DMS153 treated with DMSO at 0.1 percent for 48 hours (cell line): ENCODE measurements at regions not wholly inside any gene's neighbourhood (a gene's known extent, or its start where the extent isn't known, plus 50 kb on each side); places are given as distances from the start of the nearest gene placed in this dataset.

Experiments used
- DNase-seq: peaks from one replicate; lab custom pipeline; 2025; ENCODE audit not compliant: unreplicated experiment; lab: John Stamatoyannopoulos, UW

DNA sequence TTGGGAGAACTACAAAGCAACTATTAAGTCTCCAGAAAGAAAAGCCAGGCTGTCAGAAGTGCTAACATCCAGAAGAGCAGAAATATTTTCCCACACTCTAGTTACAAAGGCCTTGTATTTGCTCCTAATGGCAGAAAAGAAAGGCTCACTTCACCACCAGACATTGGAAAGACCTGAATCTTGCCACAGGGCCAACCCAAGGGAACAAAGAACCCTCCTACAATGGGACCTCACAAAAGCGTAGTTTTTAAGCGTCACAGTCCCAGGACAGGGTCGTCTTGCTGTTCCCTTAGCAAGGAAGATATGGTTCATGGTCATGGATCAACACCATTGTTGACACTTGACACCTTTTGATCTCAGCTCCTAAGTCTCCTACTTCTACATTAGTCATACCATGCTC is 119.1 kb downstream of the RPS29 start:
- DNase-seq, result no peak

DNA sequence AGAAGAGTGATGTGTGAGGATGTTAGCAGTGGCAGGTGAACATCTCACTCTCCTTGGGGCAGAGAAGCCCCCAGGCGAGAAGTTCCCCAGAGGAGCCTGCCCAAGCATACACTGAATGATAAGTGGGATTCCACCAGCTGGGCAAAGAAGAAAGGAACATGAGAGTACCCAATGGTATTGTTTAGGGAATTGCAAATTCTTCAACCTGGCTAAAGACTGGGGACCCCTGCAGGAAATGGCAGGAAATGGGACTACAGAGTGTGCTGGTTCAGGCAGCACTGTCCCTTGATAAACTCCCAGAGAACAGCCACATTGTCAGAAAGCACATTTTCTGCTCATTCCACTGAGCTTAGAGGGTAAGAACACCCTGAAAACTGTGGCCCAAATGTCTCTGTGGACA is 121.3 kb downstream of the RPS29 start:
- no peak for DNase-seq

DNA sequence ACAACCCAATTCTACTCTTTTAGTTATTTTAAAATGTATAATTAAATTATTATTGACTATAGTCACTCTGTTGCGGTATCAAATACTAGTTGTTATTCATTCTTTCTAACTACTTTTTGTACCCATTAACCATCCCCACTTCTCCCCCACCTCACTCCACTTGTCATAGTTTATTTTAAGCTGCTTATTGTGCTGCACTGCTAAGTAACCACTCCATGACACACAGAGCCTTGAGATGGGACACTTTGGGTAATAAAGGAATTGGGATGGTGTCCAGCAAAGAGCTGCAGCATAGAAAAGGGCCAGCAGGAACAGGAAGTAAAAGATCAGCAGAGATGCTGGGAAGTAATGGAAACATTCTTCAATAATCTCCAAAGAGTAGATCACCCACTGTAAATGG is 123.0 kb downstream of the RPS29 start:
- DNase-seq, result no peak

DNA sequence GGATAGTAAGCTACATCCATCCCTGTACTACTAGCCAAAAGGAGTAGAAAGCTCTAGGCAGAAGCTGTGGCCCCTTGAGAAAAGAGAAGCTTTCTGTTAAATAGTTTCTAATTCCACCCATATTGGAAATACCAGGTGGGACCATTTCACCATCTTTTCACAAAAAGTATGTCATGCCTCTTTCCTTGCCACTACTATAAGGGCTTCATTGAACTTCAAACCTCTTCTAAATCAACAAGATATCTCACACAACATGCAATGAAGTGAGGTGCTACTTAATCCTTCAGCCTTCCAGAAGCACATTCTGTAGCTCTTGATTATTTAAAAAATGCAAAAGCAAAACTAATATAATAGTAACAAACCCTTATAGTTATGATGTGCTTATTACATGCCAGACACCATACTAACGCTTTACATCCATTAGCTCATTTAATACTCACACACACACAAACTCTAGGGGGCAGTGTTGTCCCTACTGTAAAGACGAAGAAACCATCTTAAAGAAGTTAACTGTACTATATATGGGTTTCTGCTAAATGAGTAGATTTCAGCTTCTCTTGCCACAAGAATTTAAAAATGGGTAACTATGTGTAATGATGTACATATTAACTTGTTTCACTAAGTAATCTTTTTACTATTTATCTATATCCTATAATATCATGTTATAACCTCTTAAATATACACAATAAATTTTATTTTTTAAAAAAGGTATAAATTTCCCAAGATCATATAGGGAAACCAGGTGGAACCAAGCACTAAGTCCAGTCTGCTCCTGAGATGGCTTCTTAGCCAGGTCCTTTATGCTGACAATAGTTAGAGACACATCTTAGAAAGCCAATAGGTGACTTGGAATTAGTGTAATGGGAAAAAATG is 124.4 kb downstream of the RPS29 start:
- peak; percentile 45 for DNase-seq

DNA sequence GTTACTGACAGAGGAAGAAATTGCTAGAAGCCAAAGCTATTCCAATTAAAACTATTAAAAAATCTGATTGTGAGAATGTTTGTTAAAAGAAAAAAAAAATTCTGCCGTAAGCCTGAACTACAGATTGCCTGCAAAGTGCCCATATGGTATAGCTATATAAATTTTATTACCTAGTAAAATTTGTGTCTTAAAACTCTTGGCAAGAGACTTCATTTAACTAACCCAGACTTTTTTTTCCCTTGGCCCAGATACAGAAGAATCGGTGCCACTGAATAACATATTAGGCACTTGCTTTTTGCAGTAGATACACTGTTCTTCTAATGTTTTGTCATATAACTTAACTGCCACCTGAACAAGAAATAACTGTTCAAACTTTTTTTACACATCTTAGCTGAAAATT is 125.5 kb downstream of the RPS29 start:
- DNase-seq, result no peak

DNA sequence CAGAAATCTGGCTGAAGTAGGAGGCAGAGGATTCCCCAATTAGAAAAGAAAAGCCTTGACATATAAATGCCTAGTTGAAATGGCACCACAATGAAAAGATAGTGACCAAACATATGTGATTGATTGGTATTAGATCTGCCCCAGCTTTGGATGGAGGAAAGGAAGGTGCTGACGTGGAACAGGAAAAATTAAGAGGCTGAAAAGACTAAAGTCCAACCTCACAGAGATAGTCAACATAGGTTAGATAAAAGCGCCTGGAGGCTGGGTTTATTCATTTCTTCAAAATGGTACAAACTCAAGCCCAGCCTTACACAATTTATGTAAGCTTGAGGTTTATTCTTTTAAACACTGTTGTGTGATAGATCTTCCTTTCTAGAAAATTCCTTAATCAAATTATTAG is 129.6 kb downstream of the RPS29 start:
- no peak for DNase-seq

DNA sequence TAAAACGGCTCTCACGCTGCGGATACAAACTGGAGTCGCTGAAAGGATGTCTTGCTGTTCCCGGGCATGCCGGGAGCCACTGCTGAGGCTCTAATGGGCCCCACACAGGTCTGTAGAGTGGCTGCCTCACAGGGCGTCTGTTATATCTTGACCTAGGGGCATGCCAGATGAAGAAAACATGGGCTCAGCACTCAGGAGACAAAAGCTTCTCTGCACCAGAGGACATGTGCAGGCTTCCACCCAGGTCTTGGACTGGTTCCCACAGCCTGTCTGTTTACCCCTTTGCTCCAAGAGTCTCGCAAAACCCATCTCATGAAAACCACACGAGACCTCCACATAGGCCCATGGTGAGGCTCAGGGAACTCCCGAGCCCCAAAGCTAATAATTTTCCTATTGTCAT is 134.2 kb downstream of the RPS29 start:
- no peak for DNase-seq

DNA sequence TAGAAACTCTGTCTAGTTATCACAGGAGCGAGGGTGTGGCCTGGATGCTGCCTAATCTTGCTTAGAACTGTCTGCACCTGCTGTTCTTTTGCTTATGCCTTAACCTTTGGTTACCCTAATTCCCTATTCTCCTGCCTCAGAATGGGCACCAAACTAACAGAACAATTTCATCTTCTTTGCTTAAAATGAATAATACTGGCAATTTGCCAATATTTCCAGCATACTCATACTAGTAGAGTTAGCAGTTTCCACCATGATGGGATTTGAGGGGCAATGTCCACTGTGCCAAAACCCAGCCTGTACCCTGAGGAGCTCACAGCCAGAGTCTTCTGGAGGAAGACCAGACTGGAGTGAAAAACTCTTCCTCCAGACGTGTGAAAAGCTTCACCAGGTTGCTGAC is 136.4 kb downstream of the RPS29 start:
- DNase-seq, result no peak

DNA sequence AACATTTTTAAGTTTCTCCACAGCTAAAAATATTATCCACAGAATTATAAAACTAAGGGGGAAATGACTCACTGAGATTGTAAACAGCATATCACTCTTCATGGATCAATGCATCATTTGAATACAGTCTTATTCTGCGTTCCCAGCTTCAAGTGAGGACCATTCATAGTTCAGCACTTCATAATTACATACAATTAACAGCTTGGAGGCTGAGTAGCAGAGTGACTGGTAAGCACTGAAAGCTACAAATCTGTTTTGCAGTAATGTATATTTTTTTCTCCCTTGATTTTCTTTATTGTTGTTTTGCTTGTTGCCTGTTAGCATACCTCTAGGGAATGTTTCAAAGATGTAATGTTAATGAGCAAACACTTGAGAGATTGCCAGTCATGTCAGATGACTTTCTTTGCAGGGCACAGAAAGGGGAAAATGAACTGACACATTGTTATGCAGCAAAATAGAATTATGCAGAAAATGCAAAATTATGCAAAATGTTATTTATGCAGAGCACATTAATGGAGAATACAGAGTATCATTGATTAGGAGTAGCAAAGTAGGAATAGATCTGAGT is 138.6 kb downstream of the RPS29 start:
- no peak for DNase-seq

DNA sequence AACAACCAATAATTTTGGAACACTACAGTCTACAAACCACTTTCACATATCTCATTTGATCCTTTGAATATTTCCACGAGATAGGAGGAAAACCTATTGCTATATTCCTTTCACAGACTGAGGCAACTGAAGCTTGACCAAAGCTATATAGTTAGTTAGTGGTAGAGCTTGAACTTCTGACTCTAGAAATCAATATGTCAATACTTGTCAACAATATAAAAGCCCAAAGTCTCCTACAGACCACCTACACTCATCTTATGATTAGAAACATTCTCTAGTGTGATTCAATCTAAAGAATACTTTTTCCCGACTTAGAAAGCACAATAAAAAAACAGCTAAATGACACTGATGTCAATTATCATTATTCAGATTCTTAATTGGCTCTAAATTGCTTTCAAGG is 139.4 kb downstream of the RPS29 start:
- no peak for DNase-seq

DNA sequence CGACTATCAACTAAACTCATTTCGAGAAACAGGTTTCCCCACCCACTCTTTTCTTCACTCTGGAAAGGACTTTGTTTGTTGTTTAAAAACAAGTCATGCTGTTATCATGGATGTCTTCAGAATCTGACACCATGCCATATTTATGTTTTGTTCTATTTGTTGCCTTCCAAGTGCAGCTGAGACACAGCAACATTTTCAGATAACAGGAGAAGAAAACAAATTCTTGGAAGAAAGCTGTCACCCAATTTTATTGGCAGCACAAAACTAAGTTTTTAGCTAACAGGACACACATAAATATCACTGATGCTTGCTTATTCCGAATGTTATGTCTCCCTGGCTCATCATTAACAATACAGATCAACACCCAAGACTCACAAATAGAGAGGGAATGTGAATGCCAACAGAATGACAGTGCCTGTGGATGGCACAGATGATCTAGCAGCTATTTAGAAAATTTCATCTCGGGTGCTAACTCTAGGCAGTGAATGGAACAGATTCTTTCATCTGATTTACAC is 147.9 kb downstream of the RPS29 start:
- DNase-seq, result no peak

DNA sequence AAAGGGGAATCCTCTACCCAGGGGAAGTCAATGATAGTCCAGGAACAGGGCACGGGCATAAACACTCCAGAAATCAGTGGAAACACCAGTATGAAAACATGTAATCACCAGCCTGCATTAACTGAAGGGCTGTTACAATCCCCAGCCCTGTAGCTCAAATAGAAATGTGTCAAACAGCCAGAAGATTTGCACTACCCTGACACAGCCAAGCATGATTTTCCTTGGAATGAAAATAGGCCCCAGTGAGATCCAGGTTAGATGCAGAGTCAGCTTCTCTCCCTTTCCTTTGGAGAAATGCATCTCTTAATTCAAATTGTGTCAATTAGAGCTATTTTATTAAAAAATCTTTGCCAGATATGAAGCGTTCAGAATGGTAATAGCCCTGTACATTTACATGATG is 158.1 kb downstream of the RPS29 start:
- no peak for DNase-seq

DNA sequence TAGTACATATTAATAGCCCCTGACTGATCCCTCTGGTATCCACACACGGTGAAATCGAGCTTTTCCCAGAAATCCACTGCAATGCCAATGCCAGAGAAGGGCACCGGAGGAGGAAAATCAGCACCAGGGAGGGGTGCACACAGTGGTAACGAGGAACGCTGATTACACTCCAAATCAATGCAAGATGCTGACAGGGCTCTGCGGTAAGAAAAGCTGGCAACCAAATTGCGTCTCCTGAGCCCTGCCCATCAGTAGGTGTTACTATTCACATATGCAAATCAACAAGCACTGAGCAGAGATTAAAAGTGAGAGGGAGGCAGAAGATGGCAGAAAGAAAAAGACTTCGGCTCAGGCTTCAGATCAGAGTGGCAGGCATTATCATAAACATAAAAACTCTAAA is 159.1 kb downstream of the RPS29 start:
- DNase-seq, result no peak

DNA sequence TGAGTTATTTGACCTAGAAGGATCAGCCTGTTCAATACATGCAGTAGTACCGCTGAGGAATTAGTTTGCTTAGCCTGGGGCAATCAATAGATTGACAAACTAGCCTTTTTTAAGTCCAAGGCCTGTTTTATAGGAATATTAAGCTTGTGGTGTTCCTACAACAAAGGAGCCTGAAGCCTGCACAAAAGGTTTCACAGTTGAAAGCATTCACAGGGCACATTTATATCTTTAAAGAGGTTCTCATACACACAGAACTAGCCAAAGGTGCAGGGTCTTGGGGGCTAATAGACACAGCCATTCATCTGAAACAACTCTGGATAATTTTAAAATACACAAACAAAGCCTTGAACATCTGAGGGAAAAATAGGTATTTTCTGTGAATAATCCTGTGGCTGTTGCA is 160.3 kb downstream of the RPS29 start:
- no peak for DNase-seq

DNA sequence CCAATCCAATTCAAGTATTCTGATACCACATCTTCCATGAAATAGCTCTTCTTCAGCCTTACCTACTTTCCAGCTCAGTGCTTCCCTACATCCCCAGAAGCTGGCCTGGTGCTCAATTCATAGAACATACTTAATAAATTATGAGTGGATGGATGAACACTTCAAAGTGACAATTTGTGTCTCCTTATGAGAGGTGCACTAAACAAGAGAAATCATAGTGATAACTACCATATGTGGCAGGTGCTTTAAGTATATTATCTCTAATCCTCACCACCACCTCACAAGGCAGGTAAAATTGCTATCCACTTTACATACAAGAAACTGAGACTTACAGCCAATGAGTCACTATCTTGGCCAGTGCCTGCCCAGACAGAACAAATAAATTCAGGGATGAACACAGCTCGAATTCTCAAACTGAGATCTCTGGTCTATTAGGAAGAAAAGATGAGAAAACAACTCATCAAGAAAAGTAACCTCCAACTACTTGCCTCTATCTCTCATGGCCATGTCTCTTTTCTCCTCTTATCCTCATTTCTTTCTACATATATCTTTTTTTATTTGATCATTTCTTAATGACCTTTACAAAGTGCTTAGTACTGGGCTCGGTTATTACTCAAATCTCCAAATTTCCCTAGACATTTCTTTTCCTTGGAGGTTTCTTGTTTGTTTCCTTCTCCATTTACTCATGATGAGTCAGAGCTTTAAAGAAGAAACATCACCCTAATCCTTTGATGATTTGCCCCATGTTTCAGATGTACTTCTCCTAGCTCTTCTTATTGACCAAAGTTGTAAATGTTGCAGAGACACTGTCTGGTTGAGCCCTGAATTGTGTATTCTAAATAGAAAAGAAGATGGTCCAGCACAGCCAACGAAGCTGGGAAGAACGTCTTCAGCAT is 161.5 kb downstream of the RPS29 start:
- DNase-seq, result no peak

DNA sequence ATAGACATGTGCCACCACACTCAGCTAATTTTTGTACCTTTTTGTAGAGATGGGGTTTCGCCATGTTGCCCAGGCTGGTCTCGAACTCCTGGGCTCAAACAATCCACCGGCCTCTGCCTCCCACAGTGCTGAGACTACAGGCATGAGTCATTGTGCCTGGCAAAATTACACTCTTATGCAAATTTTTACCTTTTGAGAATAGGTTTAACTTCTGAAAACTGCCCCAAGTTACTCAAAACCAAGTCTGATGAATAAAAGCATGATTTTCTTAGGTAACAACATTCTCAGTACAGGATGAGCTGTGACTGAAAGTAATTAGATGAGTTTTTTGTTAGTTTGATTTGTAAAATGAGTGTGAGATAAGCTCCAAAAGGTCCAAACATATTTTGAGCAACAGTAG is 166.0 kb downstream of the RPS29 start:
- DNase-seq, result no peak

DNA sequence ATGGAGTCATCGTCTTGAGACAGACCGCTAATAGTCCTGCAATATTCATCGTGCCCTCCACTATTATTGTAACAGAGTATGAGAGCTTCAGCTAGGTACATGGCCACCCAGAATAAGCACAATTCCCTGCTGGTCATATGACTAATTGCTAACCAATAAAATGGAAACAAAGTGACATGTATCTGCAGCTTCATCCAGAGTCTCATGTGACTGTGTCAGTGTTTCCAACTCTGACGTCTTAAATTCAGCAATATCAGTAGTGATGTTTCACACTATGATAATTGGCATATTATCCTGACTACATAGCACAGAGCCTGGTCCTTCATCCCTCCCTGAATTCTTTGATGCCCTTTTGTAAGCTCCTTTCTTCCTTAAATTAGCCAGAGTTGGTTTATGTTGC is 167.4 kb downstream of the RPS29 start:
- no peak for DNase-seq

DNA sequence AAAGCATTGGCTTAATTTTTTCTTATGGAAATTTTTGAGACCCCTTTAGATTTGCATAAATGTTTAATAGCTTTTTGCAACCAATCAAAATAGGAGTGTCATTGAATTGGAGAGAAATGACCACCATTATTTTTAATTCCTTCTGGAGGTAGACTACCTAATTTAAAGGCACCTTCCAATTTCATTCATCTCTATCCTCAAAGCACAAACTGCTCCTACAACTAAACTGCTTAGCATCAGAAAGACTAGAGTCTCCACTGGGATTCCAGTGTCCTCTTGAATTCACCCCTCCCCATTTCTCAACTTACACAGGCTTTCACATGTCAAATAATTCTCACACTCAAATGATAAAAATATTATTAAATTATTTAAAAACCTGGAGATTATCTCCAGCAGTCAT is 168.4 kb downstream of the RPS29 start:
- no peak for DNase-seq

DNA sequence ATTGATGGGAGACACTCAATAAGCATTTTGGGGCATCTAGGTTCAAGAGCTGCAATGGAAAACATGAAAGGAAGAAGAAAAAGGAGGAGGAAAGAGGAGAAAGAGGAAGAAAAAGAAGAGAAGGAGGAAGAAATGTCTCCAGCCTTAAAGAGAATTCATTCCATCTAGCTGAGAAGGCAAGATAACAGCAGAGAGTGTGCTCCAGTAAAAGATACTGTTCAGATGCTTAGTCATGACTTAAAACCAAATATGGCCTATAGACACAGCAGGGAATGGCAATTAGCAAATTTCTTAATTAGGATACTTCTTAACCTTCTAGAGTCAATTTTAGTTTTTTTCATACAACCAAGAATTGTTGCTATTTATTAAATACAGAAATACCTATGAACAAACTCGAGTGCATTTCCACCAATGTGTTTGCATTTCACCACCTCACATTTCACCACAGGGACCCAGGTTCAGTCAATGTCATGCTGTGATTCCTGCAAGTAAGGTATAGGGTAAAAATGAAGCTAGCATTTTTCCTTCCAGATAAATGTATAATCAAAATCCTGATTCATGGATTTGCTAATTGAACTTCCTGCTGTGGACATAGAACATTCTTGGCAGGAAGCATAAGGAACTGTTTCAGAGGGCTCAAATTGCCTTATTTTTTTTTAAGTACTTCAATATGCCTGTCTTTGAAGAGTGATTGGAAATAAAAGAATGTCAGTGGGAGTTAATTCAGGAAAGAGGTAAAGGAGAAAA is 177.8 kb downstream of the RPS29 start:
- no peak for DNase-seq

DNA sequence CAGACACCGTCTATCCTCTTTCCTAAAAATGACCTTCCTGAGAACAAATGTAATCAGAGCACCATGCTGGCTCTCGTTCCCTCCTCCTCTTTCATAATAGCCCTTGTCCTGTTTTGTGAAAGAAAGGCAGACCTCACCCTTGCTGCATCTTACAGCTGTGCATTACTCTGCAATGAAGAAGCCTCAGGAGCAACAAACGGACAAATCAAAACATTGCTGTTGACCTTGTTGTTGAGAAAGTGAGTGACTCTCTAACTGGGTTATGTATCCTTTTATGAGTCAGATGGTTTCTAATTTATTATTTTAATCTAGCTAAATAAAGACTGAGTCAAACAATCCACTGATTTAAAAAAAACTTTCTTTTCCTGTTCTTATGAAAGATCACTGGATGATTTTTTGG is 180.9 kb downstream of the RPS29 start:
- no peak for DNase-seq

DNA sequence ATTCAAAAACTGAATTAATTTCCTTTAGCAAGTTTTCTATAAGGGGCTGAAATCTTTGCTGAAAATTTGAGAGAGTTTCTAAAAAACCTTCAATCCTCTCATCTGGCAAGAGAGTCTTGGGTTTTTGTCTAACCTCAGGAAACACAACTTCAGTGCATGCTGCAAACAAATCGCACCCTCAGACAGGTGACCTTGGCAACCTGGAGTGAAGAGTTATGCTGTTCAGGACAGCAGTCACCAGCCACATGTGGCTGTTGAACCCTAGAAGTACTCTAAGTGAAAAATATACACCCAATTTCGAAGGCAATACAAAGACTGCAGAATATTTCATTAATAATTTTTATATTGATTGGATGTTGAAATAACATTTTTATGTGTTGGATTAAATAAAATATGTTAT is 184.8 kb downstream of the RPS29 start:
- no peak for DNase-seq
